B cell (primary cell): ENCODE measurements at regions not wholly inside any gene's neighbourhood (a gene's known extent, or its start where the extent isn't known, plus 50 kb on each side); places are given as distances from the start of the nearest gene placed in this dataset.

Experiments
- CTCF ChIP-seq: fragments of 200-600 bp; IDR thresholded peaks from one replicate; pipeline ENCODE4 v1.8.0; 2022; ENCODE audit warnings: antibody characterized with exemption, mild to moderate bottlenecking
- EZH2 ChIP-seq: IDR thresholded peaks from 2 replicates; pipeline ENCODE4 v1.6.1; 2012; ENCODE audit warnings: borderline replicate concordance, low read depth, mild to moderate bottlenecking, moderate library complexity, low read length; ENCODE audit not compliant: insufficient read depth, poor library complexity, severe bottlenecking

GRCh38 chr16:13298666-13299065 is 397.3 kb downstream of the SHISA9 start:
- no peak for TF ChIP-seq CTCF
- no peak for TF ChIP-seq EZH2
